Neural progenitor cell (in vitro differentiated cells): ENCODE measurements at regions not wholly inside any gene's neighbourhood (a gene's known extent, or its start where the extent isn't known, plus 50 kb on each side); places are given as distances from the start of the nearest gene placed in this dataset.
"Not testable (repeated sequence)": the region's sequence is repeated elsewhere in the genome, so short reads cannot be mapped to it uniquely, and the experiment has no call there.

Experiments used
- CTCF ChIP-seq: fragments of 200-600 bp; sonication (generic); IDR thresholded peaks from 2 replicates; pipeline ENCODE4 v1.5.1; 2017; ENCODE audit warnings: antibody characterized with exemption, mild to moderate bottlenecking
- EZH2 ChIP-seq: fragments of 200-600 bp; sonication (generic); IDR thresholded peaks from 2 replicates; pipeline ENCODE4 v1.6.1; 2017; ENCODE audit warnings: antibody characterized with exemption, mild to moderate bottlenecking, moderate library complexity

- not testable (repeated sequence) for TF ChIP-seq CTCF, EZH2
These were observed 76.3 kb downstream of the GOLGA8F start for GRCh38 chr15:28454751-28455220.
